ENCODE measurements at regions not wholly inside any gene's neighbourhood (a gene's known extent, or its start where the extent isn't known, plus 50 kb on each side); places are given as distances from the start of the nearest gene placed in this dataset.

DNA sequence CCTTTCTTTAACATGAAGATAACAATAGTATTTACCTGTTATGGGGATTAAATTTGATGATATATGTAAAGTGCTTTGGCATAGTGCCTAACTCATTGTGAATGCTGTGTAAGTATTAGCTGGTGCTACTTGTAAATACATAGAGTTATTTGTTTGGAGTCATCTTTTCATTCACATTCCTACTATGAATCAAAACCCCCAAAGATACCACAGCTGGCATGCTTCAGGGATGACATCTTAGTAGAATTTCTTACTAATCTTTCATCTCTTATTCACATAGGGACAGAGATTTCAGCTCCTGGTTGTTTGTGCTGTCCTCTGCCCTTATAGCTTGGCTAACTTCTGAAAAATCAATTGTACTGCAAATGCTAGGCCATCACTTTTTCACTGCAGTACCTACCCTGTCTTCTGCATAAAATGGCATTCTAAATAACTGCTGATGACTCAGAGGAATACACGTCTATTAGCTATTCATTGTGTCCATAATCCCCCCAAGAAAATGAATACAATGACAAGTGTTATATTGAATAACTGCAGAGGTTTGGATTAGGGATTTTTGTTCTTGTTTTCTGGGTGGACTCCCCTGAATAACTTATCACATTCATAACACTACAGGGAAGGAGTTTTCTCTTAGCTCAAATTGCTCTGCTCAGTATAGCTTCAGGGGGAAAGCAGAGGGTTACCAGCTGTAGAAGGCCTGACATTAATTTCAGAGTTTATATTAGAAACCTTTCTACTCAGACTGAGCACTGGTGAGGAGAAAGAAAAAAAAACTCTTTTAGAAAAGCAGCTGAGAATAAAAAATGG is 192.2 kb upstream of the C9orf72 start:
- Histone ChIP-seq H3K9me3 (ENCODE audit: low read length) (no peaks in the 10 kb centered on the region), H3K27me3 (ENCODE audit: control insufficient read depth in 1 of 2, insufficient read depth in 2 of 2, low read length in 2 of 2) (no peaks in the 10 kb centered on the region), H3K79me2 (ENCODE audit: insufficient read depth, low read length) (no peaks in the 10 kb centered on the region), H3K4me3 (replicated peaks in 1 of 3; ENCODE audit: insufficient read depth in 1 of 3, low read depth in 2 of 3, low read length in 3 of 3) (no peak overlapping the region), H3K4me2 (ENCODE audit: low read depth, low read length) (no peak overlapping the region), H3K9ac (ENCODE audit: insufficient read depth, low read depth, low read length) (no peak overlapping the region), H3K27ac (ENCODE audit: extremely low read length, insufficient read depth, low read length) (no peak overlapping the region), H2AFZ (ENCODE audit: low read length) (no peak overlapping the region), H4K20me1 (ENCODE audit: insufficient read depth, low read length) (no peaks in the 10 kb centered on the region), H3K4me1 (ENCODE audit: insufficient read depth, low read length) (no peaks in the 10 kb centered on the region), H3K36me3 (replicated peaks in 1 of 2; ENCODE audit: control insufficient read depth in 1 of 2, insufficient read depth in 2 of 2, low read length in 2 of 2) (no peaks in the 10 kb centered on the region)
- TF ChIP-seq ZHX1 (CRISPR knock-in tag; IDR thresholded peaks at IDR 0.05; ENCODE audit: low read depth) = no peak
- no peak for TF ChIP-seq MTA3 (CRISPR knock-in tag; IDR thresholded peaks at IDR 0.05)
- TF ChIP-seq PAF1 (CRISPR knock-in tag; IDR thresholded peaks at IDR 0.05) = no peak
- TF ChIP-seq, protein P1, sequence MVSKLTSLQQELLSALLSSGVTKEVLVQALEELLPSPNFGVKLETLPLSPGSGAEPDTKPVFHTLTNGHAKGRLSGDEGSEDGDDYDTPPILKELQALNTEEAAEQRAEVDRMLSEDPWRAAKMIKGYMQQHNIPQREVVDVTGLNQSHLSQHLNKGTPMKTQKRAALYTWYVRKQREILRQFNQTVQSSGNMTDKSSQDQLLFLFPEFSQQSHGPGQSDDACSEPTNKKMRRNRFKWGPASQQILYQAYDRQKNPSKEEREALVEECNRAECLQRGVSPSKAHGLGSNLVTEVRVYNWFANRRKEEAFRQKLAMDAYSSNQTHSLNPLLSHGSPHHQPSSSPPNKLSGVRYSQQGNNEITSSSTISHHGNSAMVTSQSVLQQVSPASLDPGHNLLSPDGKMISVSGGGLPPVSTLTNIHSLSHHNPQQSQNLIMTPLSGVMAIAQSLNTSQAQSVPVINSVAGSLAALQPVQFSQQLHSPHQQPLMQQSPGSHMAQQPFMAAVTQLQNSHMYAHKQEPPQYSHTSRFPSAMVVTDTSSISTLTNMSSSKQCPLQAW (CRISPR knock-in tag; IDR thresholded peaks at IDR 0.05) = no peak
- TF ChIP-seq ZNF503 (CRISPR knock-in tag; IDR thresholded peaks at IDR 0.05) = no peak
- no peak for TF ChIP-seq ZFP82 (CRISPR knock-in tag; IDR thresholded peaks at IDR 0.05; ENCODE audit: borderline replicate concordance)
- no peak for TF ChIP-seq ZNF232 (CRISPR knock-in tag; IDR thresholded peaks at IDR 0.05; ENCODE audit: borderline replicate concordance)
- no peak for TF ChIP-seq FOXO1 (CRISPR knock-in tag; IDR thresholded peaks at IDR 0.05)
- no peak for TF ChIP-seq MAFK (conservative IDR thresholded peaks at IDR 0.05 in 1 of 2, IDR thresholded peaks at IDR 0.05 in 1 of 2; ENCODE audit: low read length in 2 of 2)
- no peak for TF ChIP-seq TBP (CRISPR knock-in tag; IDR thresholded peaks at IDR 0.05)
- no peak for TF ChIP-seq HOMEZ (CRISPR knock-in tag; IDR thresholded peaks at IDR 0.05; ENCODE audit: low read depth)
- no peak for TF ChIP-seq SSRP1 (CRISPR knock-in tag; IDR thresholded peaks at IDR 0.05)
- no peak for TF ChIP-seq ZNF710 (CRISPR knock-in tag; IDR thresholded peaks at IDR 0.05; ENCODE audit: borderline replicate concordance)
- BruUV-seq (replicated peaks) = no TSS peak
- ChIA-PET POLR2A (no interaction called here), CTCF (ENCODE audit: low intra/inter-chr PET ratio, low total read pairs) (no interaction called here)
- FAIRE-seq (no peak), DNase-seq (ENCODE audit: low spot score) (no peak), ATAC-seq (no peak)
- intact Hi-C loops (cut with micrococcal nuclease; ENCODE audit: unreplicated experiment) = no loop called here
- in situ Hi-C loops (cut with HindIII; ENCODE audit: extremely low pct_ligation_motif_present, low pct_unique_long_range_greater_than_20kb) = no loop called here
- WGBS (ENCODE audit: low lambda C conversion rate) = 5% methylated on average over 1 of the region's 1 CpG
